HepG2 (cell line): ENCODE measurements at regions not wholly inside any gene's neighbourhood (a gene's known extent, or its start where the extent isn't known, plus 50 kb on each side); places are given as distances from the start of the nearest gene placed in this dataset.

Experiments
- ATAC-seq: fragments of 200-7000 bp; cut with Tn5 transposase; 3 replicates; pipeline ENCODE4 v1.9.1; 2020; ENCODE audit warnings: mild to moderate bottlenecking, moderate library complexity
- BruUV-seq: library from RNA; stranded (reverse); fragments of 400-500 nt; replicated peaks from 2 replicates; lab custom pipeline; 2021; lab: Mats Ljungman, UMichigan
- CTCF ChIA-PET: fragments of 300-600 bp; formaldehyde crosslinking; extraction: SDS; loops from one replicate; lab custom pipeline; 2021; ENCODE audit warnings: low total read pairs, inconsistent platforms, low intra/inter-chr PET ratio; lab: Yijun Ruan, JAX
- POLR2A ChIA-PET: fragments of 350-600 bp; sonication (Branson Sonifier 250); formaldehyde crosslinking; loops from one replicate; lab custom pipeline; 2020; ENCODE audit warnings: antibody characterized with exemption, inconsistent platforms; lab: Yijun Ruan, JAX
- DNase-seq: peaks from one replicate; pipeline ENCODE4 v3.0.0-alpha.2; 2015; ENCODE audit warnings: low spot score
- FAIRE-seq: peaks from 3 replicates; lab custom pipeline; 2011; peaks lifted over from hg19 to GRCh38; lab: Jason Lieb, UNC
- H2AFZ ChIP-seq: one replicate; pipeline ENCODE4 v1.6.1; 2011; ENCODE audit warnings: low read length, inconsistent platforms
- H3K27ac ChIP-seq: fragments of 300-600 bp; 3 replicates; pipeline ENCODE4 v1.8.0; 2011; ENCODE audit warnings: mixed run types, mild to moderate bottlenecking, mixed read lengths, low read length, inconsistent platforms; ENCODE audit not compliant: insufficient read depth; ENCODE audit errors: extremely low read length
- H3K27me3 ChIP-seq, 2 experiments: fragments of 200-600 bp in 1 of 2; 2 replicates in 1 of 2; 3 replicates in 1 of 2; pipeline versions ENCODE4 v1.6.0 to v1.8.0; 2011; ENCODE audit warnings: low read length in 2 of 2, mild to moderate bottlenecking in 2 of 2, moderate library complexity in 2 of 2, inconsistent platforms in 1 of 2; ENCODE audit not compliant: insufficient read depth in 2 of 2, control insufficient read depth in 1 of 2
- H3K36me3 ChIP-seq, 2 experiments: fragments of 200-600 bp in 1 of 2; replicated peaks in 1 of 2; 2 replicates in 1 of 2; 3 replicates in 1 of 2; pipeline versions ENCODE4 v1.5.1 to v1.8.0; 2011; ENCODE audit warnings: low read length in 2 of 2, inconsistent platforms in 1 of 2; ENCODE audit not compliant: insufficient read depth in 2 of 2, control insufficient read depth in 1 of 2
- H3K4me1 ChIP-seq: 2 replicates; pipeline ENCODE4 v1.5.1; 2012; ENCODE audit warnings: low read length, inconsistent platforms; ENCODE audit not compliant: insufficient read depth
- H3K4me2 ChIP-seq: 2 replicates; pipeline ENCODE4 v1.6.0; 2011; ENCODE audit warnings: low read depth, low read length, inconsistent platforms
- H3K4me3 ChIP-seq, 3 experiments: fragments of 200-600 bp in 1 of 3; sonication (generic), shearing (Covaris generic) in 1 of 3; replicated peaks in 1 of 3; 2 replicates each; pipeline ENCODE4 v1.5.1; 2011 to 2016; ENCODE audit warnings: low read length in 3 of 3, inconsistent platforms in 2 of 3, low read depth in 2 of 3, mild to moderate bottlenecking in 2 of 3, control low read depth in 1 of 3, mixed read lengths in 1 of 3; ENCODE audit not compliant: insufficient read depth in 1 of 3
- H3K79me2 ChIP-seq: one replicate; pipeline ENCODE4 v1.6.1; 2011; ENCODE audit warnings: low read length, inconsistent platforms; ENCODE audit not compliant: insufficient read depth
- H3K9ac ChIP-seq: 2 replicates; pipeline ENCODE4 v1.6.0; 2011; ENCODE audit warnings: mild to moderate bottlenecking, low read depth, low read length, inconsistent platforms; ENCODE audit not compliant: insufficient read depth
- H3K9me3 ChIP-seq: 2 replicates; pipeline ENCODE4 v1.5.1; 2012; ENCODE audit warnings: mild to moderate bottlenecking, low read length
- H4K20me1 ChIP-seq: 2 replicates; pipeline ENCODE4 v1.6.0; 2011; ENCODE audit warnings: inconsistent platforms, mild to moderate bottlenecking, low read length, moderate library complexity; ENCODE audit not compliant: insufficient read depth
- GTF2F1 ChIP-seq: fragments of 150-350 bp; IDR thresholded peaks from 2 replicates; pipeline ENCODE4 v1.6.1; 2014; ENCODE audit warnings: low read length
- MAFG ChIP-seq: sonication (generic); formaldehyde crosslinking; IDR thresholded peaks from 2 replicates; pipeline ENCODE4 v1.5.1; 2020; ENCODE audit warnings: mild to moderate bottlenecking, missing genetic modification reagents
- MAZ ChIP-seq, 2 experiments: sonication (generic) in 1 of 2; formaldehyde crosslinking in 1 of 2; IDR thresholded peaks; 2 replicates each; pipeline versions ENCODE4 v1.5.0 to v1.6.1; 2012 to 2020; ENCODE audit warnings: low read depth in 2 of 2, mild to moderate bottlenecking in 2 of 2, borderline replicate concordance in 1 of 2, improper control_type of control experiment in 1 of 2, low read length in 1 of 2, missing genetic modification reagents in 1 of 2, moderate library complexity in 1 of 2
- PITX1 ChIP-seq: sonication (generic); formaldehyde crosslinking; IDR thresholded peaks from 2 replicates; pipeline ENCODE4 v1.5.1; 2020; ENCODE audit warnings: mild to moderate bottlenecking, missing genetic modification reagents
- SIX1 ChIP-seq: sonication (generic); formaldehyde crosslinking; IDR thresholded peaks from 2 replicates; pipeline ENCODE4 v1.4.0; 2020; ENCODE audit warnings: missing genetic modification reagents, borderline replicate concordance
- WIZ ChIP-seq: sonication (generic); formaldehyde crosslinking; IDR thresholded peaks from 2 replicates; pipeline ENCODE4 v1.5.1; 2020; ENCODE audit warnings: mild to moderate bottlenecking, missing genetic modification reagents
- ZEB1 ChIP-seq: IDR thresholded peaks from 2 replicates; pipeline ENCODE4 v1.6.1; 2012; ENCODE audit warnings: mild to moderate bottlenecking, low read depth, inconsistent platforms; ENCODE audit not compliant: insufficient replicate concordance
- ZFP36L2 ChIP-seq: sonication (generic); formaldehyde crosslinking; IDR thresholded peaks from 2 replicates; pipeline ENCODE4 v1.4.0; 2020; ENCODE audit warnings: missing genetic modification reagents
- ZMYM2 ChIP-seq: sonication (generic); formaldehyde crosslinking; IDR thresholded peaks from 2 replicates; pipeline ENCODE4 v1.8.0; 2022; ENCODE audit warnings: mild to moderate bottlenecking, missing genetic modification reagents
- ZNF138 ChIP-seq: sonication (generic); formaldehyde crosslinking; IDR thresholded peaks from 2 replicates; pipeline ENCODE4 v1.5.0; 2020; ENCODE audit warnings: mild to moderate bottlenecking, low read depth, missing genetic modification reagents
- ZNF260 ChIP-seq: sonication (generic); formaldehyde crosslinking; IDR thresholded peaks from 2 replicates; pipeline ENCODE4 v1.4.0; 2020; ENCODE audit warnings: missing genetic modification reagents, low read depth, mild to moderate bottlenecking, borderline replicate concordance
- ZNF337 ChIP-seq: sonication (generic); formaldehyde crosslinking; IDR thresholded peaks from 2 replicates; pipeline ENCODE4 v1.5.1; 2020; ENCODE audit warnings: missing genetic modification reagents, low read depth, mild to moderate bottlenecking, borderline replicate concordance
- ZNF563 ChIP-seq: sonication (generic); formaldehyde crosslinking; IDR thresholded peaks from 2 replicates; pipeline ENCODE4 v1.8.0; 2022; ENCODE audit warnings: mild to moderate bottlenecking, moderate library complexity, missing genetic modification reagents
- WGBS: methylation state at CpG from one replicate; pipeline ENCODE4 v1.1.6; 2017; ENCODE audit warnings: low lambda C conversion rate; 5-methylcytosine and 5-hydroxymethylcytosine counted together
- in situ Hi-C: cut with HindIII; loops from 2 replicates; pipeline ENCODE4 v1.10.0; 2017; ENCODE audit warnings: low pct_unique_long_range_greater_than_20kb; ENCODE audit not compliant: extremely low pct_ligation_motif_present
- intact Hi-C: fragments of 100-400 bp; cut with micrococcal nuclease; formaldehyde crosslinking; loops from one replicate; pipeline ENCODE4 v1.10.0; 2022; ENCODE audit not compliant: unreplicated experiment
- TF ChIP-seq, protein P1 (sequence below): sonication (generic); formaldehyde crosslinking; IDR thresholded peaks from 2 replicates; pipeline ENCODE4 v1.4.0; 2020; ENCODE audit warnings: low read depth, missing genetic modification reagents
- TF ChIP-seq, protein P2 (sequence below): sonication (generic); formaldehyde crosslinking; IDR thresholded peaks from 2 replicates; pipeline ENCODE4 v1.4.0; 2020; ENCODE audit warnings: missing genetic modification reagents
- TF ChIP-seq, protein P3 (sequence below), 2 experiments: sonication (generic) in 1 of 2; formaldehyde crosslinking in 1 of 2; IDR thresholded peaks; 2 replicates each; pipeline versions ENCODE4 v1.4.0 to v1.6.1; 2018 to 2020; ENCODE audit warnings: missing genetic modification reagents in 2 of 2, borderline replicate concordance in 1 of 2, low read depth in 1 of 2, mild to moderate bottlenecking in 1 of 2, missing biosample characterization in 1 of 2

DNA sequence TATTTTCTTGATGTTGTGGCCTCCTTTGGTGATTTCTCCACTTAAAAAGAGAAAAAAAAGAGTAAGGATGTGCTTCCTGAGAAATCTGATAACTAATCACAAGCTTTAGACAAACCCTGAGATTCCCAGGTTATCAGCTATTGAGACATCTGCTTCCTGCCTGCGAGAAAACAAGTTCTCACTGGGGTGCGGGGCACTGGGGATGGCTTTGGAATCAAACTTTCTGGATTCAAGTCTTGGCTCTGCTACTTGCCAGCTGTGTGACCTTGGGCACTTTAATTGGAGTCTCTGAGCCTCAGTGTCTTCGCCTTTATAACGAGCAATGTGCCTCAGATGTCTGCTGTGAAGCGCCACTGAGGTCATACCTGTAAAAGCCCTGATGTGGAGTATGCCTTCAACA, 152.5 kb upstream of the NAV2 start:
- H2AFZ ChIP-seq = no peak overlapping the region
- H3K27ac ChIP-seq = no peak overlapping the region
- 12% methylated on average over 5 of the region's 5 CpGs for WGBS
- no peaks in the 10 kb centered on the region for H4K20me1 ChIP-seq
- ChIA-PET POLR2A (no interaction called here), CTCF (no interaction called here)
- H3K4me1 ChIP-seq = no peaks in the 10 kb centered on the region
- DNase-seq (no peak), FAIRE-seq (no peak), ATAC-seq (no peak)
- H3K4me2 ChIP-seq = no peak overlapping the region
- no peaks in the 10 kb centered on the region for H3K36me3 ChIP-seq
- in situ Hi-C loops (loop anchor here (5.0 kb wide), 3 partner anchors 187 to 572 kb away; no protein-coding TSS in a partner anchor), intact Hi-C loops (loop anchor here (5.0 kb wide), 1 partner anchor 572 kb away; no protein-coding TSS in a partner anchor)
- no peaks in the 10 kb centered on the region for H3K79me2 ChIP-seq
- H3K9ac ChIP-seq = no peak overlapping the region
- H3K9me3 ChIP-seq = no peaks in the 10 kb centered on the region
- BruUV-seq = no TSS peak
- no peak overlapping the region for H3K4me3 ChIP-seq
- H3K27me3 ChIP-seq = peaks cover 0 to 23% of the 10 kb centered on the region in 2 experiments; a peak in 3 of 5 replicates
- TF ChIP-seq ZMYM2 (CRISPR knock-in tag) = no peak
- TF ChIP-seq PITX1 (CRISPR knock-in tag) = no peak
- TF ChIP-seq MAZ (IDR thresholded peaks at IDR 0.05; ENCODE audit: borderline replicate concordance, low read depth, low read length) = no peak
- TF ChIP-seq MAZ (CRISPR knock-in tag; IDR thresholded peaks at IDR 0.05; ENCODE audit: low read depth) = no peak
- TF ChIP-seq, protein P1, sequence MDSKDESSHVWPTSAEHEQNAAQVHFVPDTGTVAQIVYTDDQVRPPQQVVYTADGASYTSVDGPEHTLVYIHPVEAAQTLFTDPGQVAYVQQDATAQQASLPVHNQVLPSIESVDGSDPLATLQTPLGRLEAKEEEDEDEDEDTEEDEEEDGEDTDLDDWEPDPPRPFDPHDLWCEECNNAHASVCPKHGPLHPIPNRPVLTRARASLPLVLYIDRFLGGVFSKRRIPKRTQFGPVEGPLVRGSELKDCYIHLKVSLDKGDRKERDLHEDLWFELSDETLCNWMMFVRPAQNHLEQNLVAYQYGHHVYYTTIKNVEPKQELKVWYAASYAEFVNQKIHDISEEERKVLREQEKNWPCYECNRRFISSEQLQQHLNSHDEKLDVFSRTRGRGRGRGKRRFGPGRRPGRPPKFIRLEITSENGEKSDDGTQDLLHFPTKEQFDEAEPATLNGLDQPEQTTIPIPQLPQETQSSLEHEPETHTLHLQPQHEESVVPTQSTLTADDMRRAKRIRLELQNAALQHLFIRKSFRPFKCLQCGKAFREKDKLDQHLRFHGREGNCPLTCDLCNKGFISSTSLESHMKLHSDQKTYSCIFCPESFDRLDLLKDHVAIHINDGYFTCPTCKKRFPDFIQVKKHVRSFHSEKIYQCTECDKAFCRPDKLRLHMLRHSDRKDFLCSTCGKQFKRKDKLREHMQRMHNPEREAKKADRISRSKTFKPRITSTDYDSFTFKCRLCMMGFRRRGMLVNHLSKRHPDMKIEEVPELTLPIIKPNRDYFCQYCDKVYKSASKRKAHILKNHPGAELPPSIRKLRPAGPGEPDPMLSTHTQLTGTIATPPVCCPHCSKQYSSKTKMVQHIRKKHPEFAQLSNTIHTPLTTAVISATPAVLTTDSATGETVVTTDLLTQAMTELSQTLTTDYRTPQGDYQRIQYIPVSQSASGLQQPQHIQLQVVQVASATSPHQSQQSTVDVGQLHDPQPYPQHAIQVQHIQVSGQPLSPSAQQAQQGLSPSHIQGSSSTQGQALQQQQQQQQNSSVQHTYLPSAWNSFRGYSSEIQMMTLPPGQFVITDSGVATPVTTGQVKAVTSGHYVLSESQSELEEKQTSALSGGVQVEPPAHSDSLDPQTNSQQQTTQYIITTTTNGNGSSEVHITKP = no peak
- no peak for TF ChIP-seq SIX1
- TF ChIP-seq, protein P2, sequence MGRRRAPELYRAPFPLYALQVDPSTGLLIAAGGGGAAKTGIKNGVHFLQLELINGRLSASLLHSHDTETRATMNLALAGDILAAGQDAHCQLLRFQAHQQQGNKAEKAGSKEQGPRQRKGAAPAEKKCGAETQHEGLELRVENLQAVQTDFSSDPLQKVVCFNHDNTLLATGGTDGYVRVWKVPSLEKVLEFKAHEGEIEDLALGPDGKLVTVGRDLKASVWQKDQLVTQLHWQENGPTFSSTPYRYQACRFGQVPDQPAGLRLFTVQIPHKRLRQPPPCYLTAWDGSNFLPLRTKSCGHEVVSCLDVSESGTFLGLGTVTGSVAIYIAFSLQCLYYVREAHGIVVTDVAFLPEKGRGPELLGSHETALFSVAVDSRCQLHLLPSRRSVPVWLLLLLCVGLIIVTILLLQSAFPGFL (CRISPR knock-in tag) = no peak
- no peak for TF ChIP-seq ZNF138 (CRISPR knock-in tag)
- TF ChIP-seq ZFP36L2 = no peak
- no peak for TF ChIP-seq ZNF337 (CRISPR knock-in tag)
- TF ChIP-seq, protein P3, sequence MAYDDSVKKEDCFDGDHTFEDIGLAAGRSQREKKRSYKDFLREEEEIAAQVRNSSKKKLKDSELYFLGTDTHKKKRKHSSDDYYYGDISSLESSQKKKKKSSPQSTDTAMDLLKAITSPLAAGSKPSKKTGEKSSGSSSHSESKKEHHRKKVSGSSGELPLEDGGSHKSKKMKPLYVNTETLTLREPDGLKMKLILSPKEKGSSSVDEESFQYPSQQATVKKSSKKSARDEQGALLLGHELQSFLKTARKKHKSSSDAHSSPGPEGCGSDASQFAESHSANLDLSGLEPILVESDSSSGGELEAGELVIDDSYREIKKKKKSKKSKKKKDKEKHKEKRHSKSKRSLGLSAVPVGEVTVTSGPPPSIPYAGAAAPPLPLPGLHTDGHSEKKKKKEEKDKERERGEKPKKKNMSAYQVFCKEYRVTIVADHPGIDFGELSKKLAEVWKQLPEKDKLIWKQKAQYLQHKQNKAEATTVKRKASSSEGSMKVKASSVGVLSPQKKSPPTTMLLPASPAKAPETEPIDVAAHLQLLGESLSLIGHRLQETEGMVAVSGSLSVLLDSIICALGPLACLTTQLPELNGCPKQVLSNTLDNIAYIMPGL (CRISPR knock-in tag; IDR thresholded peaks at IDR 0.05; ENCODE audit: borderline replicate concordance in 1 of 2, low read depth in 1 of 2) = no peak
- no peak for TF ChIP-seq GTF2F1
- TF ChIP-seq ZNF563 (CRISPR knock-in tag) = no peak
- no peak for TF ChIP-seq ZNF260 (CRISPR knock-in tag)
- no peak for TF ChIP-seq MAFG (CRISPR knock-in tag)
- TF ChIP-seq ZEB1 = no peak
- no peak for TF ChIP-seq WIZ
